ENCODE measurements at regions not wholly inside any gene's neighbourhood (a gene's known extent, or its start where the extent isn't known, plus 50 kb on each side); places are given as distances from the start of the nearest gene placed in this dataset.

DNA sequence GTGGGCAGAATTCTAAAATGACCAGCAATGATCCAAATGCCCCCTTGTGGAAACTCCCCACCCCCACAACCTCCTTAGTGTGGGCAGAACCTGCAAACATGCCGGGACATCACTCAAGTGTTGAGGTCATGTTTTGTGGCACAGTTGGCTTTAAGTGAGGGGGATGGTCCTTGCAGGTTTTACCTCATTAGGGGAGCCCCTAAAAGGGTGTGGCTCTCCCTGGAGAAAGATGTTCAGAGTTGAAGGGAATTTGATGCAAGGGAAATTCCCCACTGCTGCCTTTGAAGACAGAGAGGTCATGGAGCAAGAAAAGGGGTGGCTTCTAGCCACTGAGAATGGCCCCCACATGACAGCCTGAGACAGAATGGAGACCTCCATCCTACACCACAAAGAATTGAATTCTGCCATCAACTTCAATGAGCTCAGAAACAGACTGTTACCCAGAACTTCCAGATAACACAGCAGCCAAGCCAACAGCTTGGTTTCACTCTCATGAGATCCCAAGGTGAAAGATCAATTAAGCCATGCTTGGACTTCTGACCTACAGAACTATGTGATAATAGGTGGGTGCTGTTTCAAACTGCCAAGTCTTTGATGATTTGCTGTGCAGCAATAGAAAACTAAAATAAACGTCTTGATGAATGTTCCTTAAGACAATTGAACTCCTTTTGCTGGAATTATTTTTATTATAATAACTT is 103.4 kb downstream of the MED10 start:
- DNase-seq (ENCODE audit: extremely low read depth, low read depth): no peak
- no peak for TF ChIP-seq CTCF (IDR thresholded peaks at IDR 0.05; ENCODE audit: low read depth, low read length)

DNA sequence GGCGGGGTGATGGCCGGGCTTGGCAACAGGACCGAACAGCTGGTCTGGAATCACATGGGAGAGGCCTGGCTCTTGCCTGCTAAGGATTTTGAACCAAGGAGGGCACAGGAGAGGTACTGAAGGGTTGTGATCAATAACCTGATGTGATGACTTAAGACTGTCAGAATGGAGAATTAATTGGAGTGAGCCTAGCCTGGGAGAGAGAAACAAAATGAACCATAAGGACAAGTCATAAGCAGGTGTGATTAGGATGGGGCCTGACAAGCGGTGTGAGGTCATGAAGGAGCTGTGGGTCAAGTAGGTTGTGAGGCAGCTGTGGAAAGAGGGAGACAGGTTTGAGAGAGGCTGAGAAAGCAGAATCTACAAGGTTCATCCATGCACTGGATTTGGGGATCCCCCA is 104.6 kb downstream of the MED10 start:
- no peak for TF ChIP-seq CTCF (IDR thresholded peaks at IDR 0.05; ENCODE audit: low read depth, low read length)
- DNase-seq (ENCODE audit: extremely low read depth, low read depth): no peak

DNA sequence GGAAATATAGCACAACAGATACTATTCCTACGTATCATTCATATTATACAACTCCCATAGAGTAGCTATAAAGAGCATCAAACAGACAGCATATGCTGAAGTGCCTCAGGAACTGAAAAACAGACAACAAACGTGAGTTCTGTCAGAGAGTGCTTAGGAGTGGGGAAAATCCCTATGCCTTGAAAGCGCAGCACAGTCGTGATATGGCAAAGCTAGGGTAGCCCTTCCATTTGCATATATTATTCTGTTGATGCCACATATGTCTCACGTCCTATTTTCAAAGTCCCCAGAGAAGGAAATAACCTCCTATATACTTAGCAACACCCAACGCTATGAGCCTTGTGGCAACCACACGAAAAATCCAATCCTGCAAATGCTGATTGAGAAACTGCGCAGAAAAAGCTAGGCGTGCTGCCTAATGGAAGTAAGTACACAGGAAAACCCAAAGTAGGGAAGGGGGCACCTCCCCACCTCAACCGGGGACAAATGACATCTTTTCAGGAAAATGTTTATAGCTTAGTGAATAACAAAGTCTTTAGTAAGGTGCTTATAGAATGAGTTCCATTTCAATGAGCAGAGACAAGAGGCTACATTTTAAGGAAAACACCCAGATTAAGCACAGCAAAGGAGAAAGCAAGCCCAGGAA is 105.1 kb downstream of the MED10 start:
- TF ChIP-seq CTCF (IDR thresholded peaks at IDR 0.05; ENCODE audit: low read depth, low read length): no peak
- DNase-seq (ENCODE audit: extremely low read depth, low read depth): no peak

- TF ChIP-seq CTCF (IDR thresholded peaks at IDR 0.05; ENCODE audit: low read depth, low read length): no peak
- DNase-seq (ENCODE audit: extremely low read depth, low read depth): no peak
Measured at GRCh38 chr5:6269925-6270324, 108.4 kb downstream of the MED10 start.

DNA sequence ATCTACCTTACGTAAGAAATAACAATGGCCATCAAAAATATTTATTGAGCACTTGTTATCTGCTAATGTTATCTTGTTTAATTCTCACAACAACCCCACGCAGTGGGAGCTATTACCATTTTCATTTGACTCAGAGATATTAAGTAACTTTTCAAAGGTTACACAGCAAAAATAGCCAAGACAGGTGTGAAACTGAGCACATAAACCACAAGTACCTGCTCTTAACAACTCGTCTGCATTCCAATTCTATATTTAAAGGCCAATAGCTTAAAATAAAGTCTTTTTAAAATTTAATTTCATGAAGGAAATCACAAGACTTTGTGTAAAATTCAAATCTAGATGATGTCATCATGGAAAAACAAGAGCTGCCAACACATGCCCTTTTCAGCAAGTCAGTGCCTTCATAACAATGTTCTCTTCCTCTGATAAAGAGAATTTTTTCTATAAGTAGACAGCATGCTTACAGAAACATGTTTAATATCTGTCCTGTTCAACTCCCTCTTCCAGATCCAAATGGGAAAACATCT is 111.6 kb downstream of the MED10 start:
- no peak for DNase-seq (ENCODE audit: extremely low read depth, low read depth)
- no peak for TF ChIP-seq CTCF (IDR thresholded peaks at IDR 0.05; ENCODE audit: low read depth, low read length)

DNA sequence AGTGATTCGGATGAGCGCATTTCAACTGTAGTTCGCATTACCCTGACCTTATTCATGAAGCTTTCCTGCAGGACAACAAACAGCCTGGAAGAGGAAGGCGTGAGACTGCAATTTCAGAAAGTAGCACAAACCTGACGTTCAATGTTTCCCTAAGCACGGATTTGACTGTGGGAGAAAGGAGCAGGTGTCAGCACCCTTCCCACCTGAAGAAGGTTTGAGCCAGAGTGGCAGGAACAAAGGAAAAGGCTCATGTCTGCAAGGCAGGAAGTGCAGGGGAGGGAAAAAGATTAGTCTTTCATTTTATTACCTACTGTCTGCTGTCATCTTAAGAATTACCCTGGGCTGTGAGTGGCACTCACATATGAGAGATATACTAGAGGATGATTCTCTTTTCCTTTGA is 114.0 kb downstream of the MED10 start:
- no peak for DNase-seq (ENCODE audit: extremely low read depth, low read depth)
- TF ChIP-seq CTCF (IDR thresholded peaks at IDR 0.05; ENCODE audit: low read depth, low read length): no peak

DNA sequence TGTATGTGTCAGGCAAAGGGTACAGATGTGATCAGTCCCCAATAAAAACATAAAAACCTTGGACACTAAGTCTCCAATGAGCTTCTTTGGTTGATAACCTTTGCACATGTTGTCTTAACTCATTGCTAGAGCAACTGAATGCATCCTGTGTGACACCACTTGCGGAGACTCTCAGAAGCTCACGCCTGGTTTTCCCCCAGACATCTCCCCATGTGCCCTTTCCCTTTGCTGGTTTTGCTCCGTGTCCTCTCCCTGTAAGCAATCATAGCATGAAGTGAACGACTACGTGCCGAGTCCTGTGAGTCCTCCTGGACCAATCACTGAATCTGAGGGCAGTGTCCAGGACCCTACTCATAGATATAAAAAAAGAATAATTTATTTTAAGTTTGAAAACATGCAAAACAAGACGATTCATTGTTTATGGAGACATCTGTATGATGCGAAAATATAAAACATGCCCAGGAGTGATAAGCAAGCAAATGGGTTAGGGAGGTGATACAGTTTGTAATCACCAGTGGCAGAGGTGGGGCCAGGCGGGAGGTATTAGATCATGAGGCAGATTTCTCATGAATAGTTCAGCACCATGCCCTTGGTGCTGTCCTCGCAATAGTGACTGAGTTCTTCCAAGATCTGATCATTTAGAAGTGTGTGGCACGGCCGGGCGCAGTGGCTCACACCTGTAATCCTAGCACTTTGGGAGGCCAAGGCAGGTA is 115.5 kb downstream of the MED10 start:
- DNase-seq (ENCODE audit: extremely low read depth, low read depth): no peak
- no peak for TF ChIP-seq CTCF (IDR thresholded peaks at IDR 0.05; ENCODE audit: low read depth, low read length)
